BLaER1 (cell line): ENCODE measurements at regions not wholly inside any gene's neighbourhood (a gene's known extent, or its start where the extent isn't known, plus 50 kb on each side); places are given as distances from the start of the nearest gene placed in this dataset.
A peak's percentile ranks its signal among the peaks of the same experiment; 100 is the strongest.
"Not testable (repeated sequence)": the region's sequence is repeated elsewhere in the genome, so short reads cannot be mapped to it uniquely, and the experiment has no call there.

ENCODE experiments used
- H3K27ac ChIP-seq: shearing (Covaris generic); formaldehyde crosslinking; 2 replicates; pipeline ENCODE4 v1.8.1; 2022
- H3K27me3 ChIP-seq: shearing (Covaris generic); formaldehyde crosslinking; 2 replicates; pipeline ENCODE4 v1.8.1; 2022
- H3K36me3 ChIP-seq: shearing (Covaris generic); formaldehyde crosslinking; 2 replicates; pipeline ENCODE4 v1.8.1; 2022
- H3K4me1 ChIP-seq: shearing (Covaris generic); formaldehyde crosslinking; 2 replicates; pipeline ENCODE4 v1.8.1; 2022
- H3K4me2 ChIP-seq: shearing (Covaris generic); formaldehyde crosslinking; 2 replicates; pipeline ENCODE4 v1.8.1; 2022
- H3K4me3 ChIP-seq: shearing (Covaris generic); formaldehyde crosslinking; 2 replicates; pipeline ENCODE4 v1.8.1; 2022
- H3K9ac ChIP-seq: shearing (Covaris generic); formaldehyde crosslinking; 2 replicates; pipeline ENCODE4 v1.8.1; 2022
- H3K9me3 ChIP-seq: shearing (Covaris generic); formaldehyde crosslinking; 2 replicates; pipeline ENCODE4 v1.8.1; 2022
- H4K20me1 ChIP-seq: shearing (Covaris generic); formaldehyde crosslinking; 2 replicates; pipeline ENCODE4 v1.8.1; 2022
- Cebpa-rat ChIP-seq: shearing (Covaris generic); IDR thresholded peaks from 2 replicates; pipeline ENCODE4 v1.8.1; 2022

DNA sequence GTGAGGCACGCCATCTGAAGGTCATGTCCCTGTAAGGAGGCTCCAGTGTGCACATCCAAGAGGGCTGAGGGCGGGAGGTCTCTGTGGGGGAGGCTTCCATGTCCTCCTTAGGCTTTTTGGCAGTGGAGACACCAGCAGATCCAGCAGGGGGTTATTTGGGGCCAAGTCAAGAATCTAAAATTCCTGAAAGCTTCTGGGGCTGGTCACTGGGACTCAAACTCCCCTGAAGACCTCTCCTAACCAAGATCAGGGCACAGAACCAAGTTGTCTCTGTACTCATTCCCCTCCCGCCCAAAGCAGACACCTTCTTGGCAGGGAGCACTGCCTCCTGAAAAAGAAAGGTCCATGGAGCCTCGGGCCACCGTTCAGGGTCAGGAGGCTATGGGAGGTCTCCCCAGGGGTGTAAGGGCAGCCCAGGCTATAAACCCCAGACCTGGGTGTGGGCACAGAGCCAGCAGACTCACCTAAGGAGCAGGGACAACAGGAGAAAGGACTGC is 127.4 kb upstream of the ADRA1B start:
- H3K36me3 ChIP-seq: no peaks in the 10 kb centered on the region
- no peaks in the 10 kb centered on the region for H3K9me3 ChIP-seq
- no peaks in the 10 kb centered on the region for H3K4me1 ChIP-seq
- no peak for TF ChIP-seq Cebpa-rat
- H3K4me3 ChIP-seq: no peak overlapping the region
- H3K27me3 ChIP-seq: no peaks in the 10 kb centered on the region
- no peak overlapping the region for H3K4me2 ChIP-seq
- no peak overlapping the region for H3K9ac ChIP-seq
- no peaks in the 10 kb centered on the region for H4K20me1 ChIP-seq
- H3K27ac ChIP-seq: no peak overlapping the region

DNA sequence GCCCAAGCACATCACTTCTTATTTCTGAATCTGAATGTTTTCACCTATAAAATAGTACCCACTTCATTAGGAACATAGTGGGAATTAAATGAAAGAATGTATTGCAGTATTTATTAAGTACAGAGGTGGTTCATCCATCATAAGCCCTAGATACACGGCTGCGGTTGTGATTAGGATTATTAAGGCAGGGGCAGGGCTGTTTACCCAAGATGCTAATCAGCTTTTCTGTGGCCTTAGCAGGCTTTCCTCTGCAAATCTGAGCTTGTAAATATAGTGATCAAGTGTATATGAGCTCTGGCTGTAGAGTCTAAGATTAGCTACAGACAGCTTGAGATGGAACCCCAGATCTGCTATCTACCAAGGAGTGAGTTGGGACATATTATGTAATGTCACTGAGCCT is 124.1 kb upstream of the ADRA1B start:
- no peaks in the 10 kb centered on the region for H3K27me3 ChIP-seq
- TF ChIP-seq Cebpa-rat: no peak
- H3K36me3 ChIP-seq: no peaks in the 10 kb centered on the region
- H3K27ac ChIP-seq: no peak overlapping the region
- no peaks in the 10 kb centered on the region for H4K20me1 ChIP-seq
- no peaks in the 10 kb centered on the region for H3K4me1 ChIP-seq
- no peak overlapping the region for H3K9ac ChIP-seq
- no peaks in the 10 kb centered on the region for H3K9me3 ChIP-seq
- H3K4me3 ChIP-seq: no peak overlapping the region
- H3K4me2 ChIP-seq: no peak overlapping the region

DNA sequence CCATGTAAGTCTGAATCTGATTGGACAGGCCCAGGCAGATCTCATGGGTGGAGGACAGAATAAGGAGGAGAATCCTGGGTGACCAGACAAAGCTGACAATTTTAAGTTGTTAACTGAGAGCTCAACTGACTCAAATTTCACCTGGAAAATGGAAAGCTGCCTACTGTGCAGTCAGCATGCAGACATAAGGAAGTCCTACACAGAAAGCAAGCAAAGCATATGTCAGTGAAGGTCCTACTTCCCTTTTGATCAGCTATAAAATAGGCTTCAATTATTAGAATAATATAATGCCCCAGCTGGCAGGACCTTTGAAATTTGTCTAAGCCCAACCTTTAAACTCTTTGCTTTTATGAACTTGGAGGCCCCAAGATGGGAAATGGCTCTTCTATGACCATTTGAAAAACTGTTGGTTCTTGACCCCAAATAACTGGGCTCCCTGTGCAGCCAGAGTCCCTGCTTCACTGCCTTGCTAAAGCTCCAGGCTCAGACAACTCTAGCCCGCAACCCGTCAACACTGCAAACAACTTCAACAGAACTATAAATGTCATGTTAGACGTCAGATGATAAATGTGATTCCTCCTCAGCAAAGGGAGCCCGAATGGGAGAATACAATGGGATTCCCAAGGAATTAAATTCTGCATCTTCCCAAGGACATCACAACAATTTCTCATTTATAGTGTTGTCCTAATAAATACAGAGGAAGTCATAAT is 118.9 kb upstream of the ADRA1B start:
- Histone ChIP-seq H3K9me3 (no peaks in the 10 kb centered on the region), H3K36me3 (no peaks in the 10 kb centered on the region), H3K9ac (no peak overlapping the region), H3K4me3 (no peak overlapping the region), H3K27ac (no peak overlapping the region), H4K20me1 (no peaks in the 10 kb centered on the region), H3K4me2 (no peak overlapping the region), H3K27me3 (no peaks in the 10 kb centered on the region), H3K4me1 (peaks cover 3% of the 10 kb centered on the region)
- TF ChIP-seq Cebpa-rat: no peak

GRCh38 chr5:159799701-159800100 is 116.6 kb upstream of the ADRA1B start:
- H3K36me3 ChIP-seq: no peaks in the 10 kb centered on the region
- TF ChIP-seq Cebpa-rat: no peak
- H3K27me3 ChIP-seq: no peaks in the 10 kb centered on the region
- no peak overlapping the region for H3K9ac ChIP-seq
- no peak overlapping the region for H3K27ac ChIP-seq
- H3K9me3 ChIP-seq: no peaks in the 10 kb centered on the region
- H3K4me1 ChIP-seq: peaks cover 11% of the 10 kb centered on the region
- H4K20me1 ChIP-seq: no peaks in the 10 kb centered on the region
- no peak overlapping the region for H3K4me2 ChIP-seq
- H3K4me3 ChIP-seq: no peak overlapping the region

GRCh38 chr5:159800131-159800840 is 116.0 kb upstream of the ADRA1B start:
- Histone ChIP-seq H4K20me1 (no peaks in the 10 kb centered on the region), H3K27me3 (no peaks in the 10 kb centered on the region), H3K4me3 (no peak overlapping the region), H3K4me1 (peaks cover 11% of the 10 kb centered on the region), H3K4me2 (no peak overlapping the region), H3K27ac (no peak overlapping the region), H3K9me3 (no peaks in the 10 kb centered on the region), H3K9ac (no peak overlapping the region), H3K36me3 (no peaks in the 10 kb centered on the region)
- no peak for TF ChIP-seq Cebpa-rat

- H3K27me3 ChIP-seq: no peaks in the 10 kb centered on the region
- H3K4me2 ChIP-seq: no peak overlapping the region
- no peak for TF ChIP-seq Cebpa-rat
Observed at GRCh38 chr5:159801303-159801702, 115.0 kb upstream of the ADRA1B start.

DNA sequence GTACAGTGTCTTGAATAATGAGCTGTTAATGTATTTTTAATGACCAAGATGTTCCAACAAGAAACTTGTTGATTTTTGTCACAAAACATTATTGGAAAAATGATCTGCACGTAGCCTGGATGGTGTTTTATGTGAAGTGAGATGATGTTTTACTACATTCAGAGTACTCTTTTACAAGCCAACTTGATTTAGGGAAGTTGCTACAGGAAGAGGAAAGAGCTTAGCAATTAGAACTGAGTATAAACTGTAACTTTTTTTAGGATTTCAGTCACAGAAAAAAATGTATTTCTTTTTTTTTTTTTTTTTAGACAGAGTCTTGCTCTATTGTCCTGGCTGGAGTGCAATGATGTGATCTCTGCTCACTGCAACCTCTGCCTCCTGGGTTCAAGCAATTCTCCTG is 113.6 kb upstream of the ADRA1B start:
- H3K9me3 ChIP-seq: peaks cover 6% of the 10 kb centered on the region; the same call in 1 of the 2 replicates
- H3K4me3 ChIP-seq: no peak overlapping the region
- H3K9ac ChIP-seq: no peak overlapping the region
- H4K20me1 ChIP-seq: no peaks in the 10 kb centered on the region
- H3K27ac ChIP-seq: no peak overlapping the region
- H3K4me2 ChIP-seq: peak overlapping the region; percentile 37
- H3K27me3 ChIP-seq: no peaks in the 10 kb centered on the region
- no peak for TF ChIP-seq Cebpa-rat
- no peaks in the 10 kb centered on the region for H3K36me3 ChIP-seq
- peaks cover 11% of the 10 kb centered on the region for H3K4me1 ChIP-seq

More at GRCh38 chr5:159801303-159801702, 115.0 kb upstream of the ADRA1B start:
- Histone ChIP-seq H3K4me3 (no peak overlapping the region), H3K9ac (no peak overlapping the region), H3K4me1 (peaks cover 11% of the 10 kb centered on the region), H3K36me3 (no peaks in the 10 kb centered on the region), H4K20me1 (no peaks in the 10 kb centered on the region), H3K9me3 (no peaks in the 10 kb centered on the region), H3K27ac (no peak overlapping the region)

GRCh38 chr5:159804121-159804520 is 112.2 kb upstream of the ADRA1B start:
- H4K20me1 ChIP-seq: no peaks in the 10 kb centered on the region
- H3K4me1 ChIP-seq: peaks cover 11% of the 10 kb centered on the region
- no peak overlapping the region for H3K9ac ChIP-seq
- no peaks in the 10 kb centered on the region for H3K27me3 ChIP-seq
- TF ChIP-seq Cebpa-rat: no peak
- no peak overlapping the region for H3K4me2 ChIP-seq
- no peaks in the 10 kb centered on the region for H3K36me3 ChIP-seq
- H3K27ac ChIP-seq: no peak overlapping the region
- peaks cover 6% of the 10 kb centered on the region; the same call in 1 of the 2 replicates for H3K9me3 ChIP-seq
- H3K4me3 ChIP-seq: no peak overlapping the region

DNA sequence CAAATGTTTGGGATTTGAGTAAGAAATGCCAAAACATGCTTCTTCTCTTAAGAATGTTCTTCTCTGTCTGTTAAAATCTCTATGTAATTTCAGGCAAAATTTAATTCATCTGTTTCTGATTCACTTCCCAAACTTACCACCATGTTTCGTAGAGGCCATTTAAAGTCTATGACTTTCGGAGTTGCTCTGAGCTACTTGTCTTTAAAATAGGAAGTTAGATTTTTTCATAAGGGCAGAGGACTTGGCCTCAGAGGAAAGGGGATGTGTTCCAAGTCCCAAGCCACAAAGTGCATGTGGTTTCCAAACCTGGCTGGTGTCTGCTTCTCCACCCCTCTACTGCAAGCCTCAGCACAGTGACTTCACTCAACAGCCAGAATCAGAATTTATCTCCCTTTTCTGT is 111.3 kb upstream of the ADRA1B start:
- H3K4me2 ChIP-seq: no peak overlapping the region
- H3K4me3 ChIP-seq: no peak overlapping the region
- H3K9me3 ChIP-seq: peaks cover 6% of the 10 kb centered on the region; the same call in 1 of the 2 replicates
- no peak for TF ChIP-seq Cebpa-rat
- no peaks in the 10 kb centered on the region for H4K20me1 ChIP-seq
- peaks cover 11% of the 10 kb centered on the region for H3K4me1 ChIP-seq
- no peak overlapping the region for H3K9ac ChIP-seq
- H3K27me3 ChIP-seq: no peaks in the 10 kb centered on the region
- H3K36me3 ChIP-seq: no peaks in the 10 kb centered on the region
- H3K27ac ChIP-seq: no peak overlapping the region

- H3K9ac ChIP-seq, H3K9me3 ChIP-seq, H4K20me1 ChIP-seq, H3K4me2 ChIP-seq, H3K27me3 ChIP-seq, H3K4me3 ChIP-seq, H3K36me3 ChIP-seq, H3K27ac ChIP-seq: not testable (repeated sequence)
- H3K4me1 ChIP-seq: peaks cover 11% of the 10 kb centered on the region
Observed at GRCh38 chr5:159807135-159807534, 109.1 kb upstream of the ADRA1B start.
